Neural progenitor cell (in vitro differentiated cells): ENCODE measurements at regions not wholly inside any gene's neighbourhood (a gene's known extent, or its start where the extent isn't known, plus 50 kb on each side); places are given as distances from the start of the nearest gene placed in this dataset.

Experiments used
- DNase-seq: peaks from one replicate; pipeline ENCODE4 v3.0.0-alpha.2; 2016; ENCODE audit warnings: low spot score
- H2AFZ ChIP-seq: fragments of 200-600 bp; sonication (generic); replicated peaks from 2 replicates; pipeline ENCODE4 v1.6.1; 2016; ENCODE audit warnings: antibody characterized with exemption
- H3F3A ChIP-seq: fragments of 200-600 bp; sonication (generic); 2 replicates; pipeline ENCODE4 v1.6.1; 2016; ENCODE audit warnings: antibody characterized with exemption, low read depth
- H3K27ac ChIP-seq: fragments of 200-600 bp; sonication (generic); 2 replicates; pipeline ENCODE4 v1.5.1; 2016; ENCODE audit warnings: mild to moderate bottlenecking
- H3K27me3 ChIP-seq: fragments of 200-600 bp; sonication (generic); 2 replicates; pipeline ENCODE4 v1.6.1; 2016; ENCODE audit warnings: mild to moderate bottlenecking, moderate library complexity
- H3K36me3 ChIP-seq: fragments of 200-600 bp; sonication (generic); 2 replicates; pipeline ENCODE4 v1.5.1; 2016
- H3K4me1 ChIP-seq: fragments of 200-600 bp; sonication (generic); 2 replicates; pipeline ENCODE4 v1.6.1; 2016; ENCODE audit warnings: mixed run types
- H3K4me2 ChIP-seq: fragments of 200-600 bp; sonication (generic); 2 replicates; pipeline ENCODE4 v1.6.1; 2016
- H3K4me3 ChIP-seq: fragments of 200-600 bp; sonication (generic); 2 replicates; pipeline ENCODE4 v1.5.1; 2016
- H3K79me2 ChIP-seq: fragments of 200-600 bp; sonication (generic); 2 replicates; pipeline ENCODE4 v1.6.1; 2016; ENCODE audit warnings: low read depth
- H3K9ac ChIP-seq: fragments of 200-600 bp; sonication (generic); 2 replicates; pipeline ENCODE4 v1.6.1; 2016
- H3K9me3 ChIP-seq: fragments of 200-600 bp; sonication (generic); 2 replicates; pipeline ENCODE4 v1.5.1; 2016; ENCODE audit warnings: low read depth
- H4K20me1 ChIP-seq: fragments of 200-600 bp; sonication (generic); 2 replicates; pipeline ENCODE4 v1.6.1; 2016; ENCODE audit warnings: low read depth
- H3K27ac Mint-ChIP-seq: 3 replicates; pipeline ENCODE4 v1.8.0; 2021; ENCODE audit warnings: mixed read lengths
- H3K27me3 Mint-ChIP-seq: 2 replicates; pipeline ENCODE4 v1.8.0; 2022; ENCODE audit warnings: low read depth, mild to moderate bottlenecking, inconsistent platforms, moderate library complexity, mixed read lengths; ENCODE audit not compliant: insufficient read depth
- H3K36me3 Mint-ChIP-seq: 3 replicates; pipeline ENCODE4 v1.8.0; 2021; ENCODE audit warnings: mixed read lengths
- H3K4me1 Mint-ChIP-seq: 3 replicates; pipeline ENCODE4 v1.8.0; 2021; ENCODE audit warnings: mixed read lengths
- H3K4me3 Mint-ChIP-seq: 3 replicates; pipeline ENCODE4 v1.8.0; 2021; ENCODE audit warnings: mild to moderate bottlenecking, moderate library complexity, mixed read lengths
- H3K9me3 Mint-ChIP-seq: 3 replicates; pipeline ENCODE4 v1.8.0; 2020; ENCODE audit warnings: mixed read lengths
- CTCF ChIP-seq: fragments of 200-600 bp; sonication (generic); IDR thresholded peaks from 2 replicates; pipeline ENCODE4 v1.5.1; 2017; ENCODE audit warnings: antibody characterized with exemption, mild to moderate bottlenecking
- EZH2 ChIP-seq: fragments of 200-600 bp; sonication (generic); IDR thresholded peaks from 2 replicates; pipeline ENCODE4 v1.6.1; 2017; ENCODE audit warnings: antibody characterized with exemption, mild to moderate bottlenecking, moderate library complexity
- EZH2phosphoT487 ChIP-seq: fragments of 200-600 bp; sonication (generic); IDR thresholded peaks from 2 replicates; pipeline ENCODE4 v1.6.1; 2017; ENCODE audit warnings: antibody characterized with exemption

DNA sequence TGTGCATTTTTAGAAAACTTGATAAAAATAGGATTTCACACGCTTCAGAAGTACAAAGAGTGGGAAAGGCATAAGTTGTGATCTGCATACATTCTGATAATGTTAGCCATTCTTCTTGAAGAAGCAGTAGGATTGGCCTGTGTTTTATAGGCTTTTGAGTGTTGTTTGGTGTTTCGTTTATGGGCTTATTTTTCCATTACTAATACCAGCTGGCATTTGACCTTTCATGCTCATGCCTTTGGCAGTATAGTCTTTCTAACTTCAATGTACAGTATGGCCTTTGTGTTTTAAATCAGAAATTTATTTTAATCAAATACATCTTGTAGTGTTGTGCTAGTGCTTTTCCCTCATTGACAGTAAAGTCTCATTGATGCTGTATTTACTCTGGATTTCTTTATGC, 51.5 kb upstream of the SLC4A4 start:
- TF ChIP-seq CTCF (no peak), EZH2phosphoT487 (no peak), EZH2 (no peak)

DNA sequence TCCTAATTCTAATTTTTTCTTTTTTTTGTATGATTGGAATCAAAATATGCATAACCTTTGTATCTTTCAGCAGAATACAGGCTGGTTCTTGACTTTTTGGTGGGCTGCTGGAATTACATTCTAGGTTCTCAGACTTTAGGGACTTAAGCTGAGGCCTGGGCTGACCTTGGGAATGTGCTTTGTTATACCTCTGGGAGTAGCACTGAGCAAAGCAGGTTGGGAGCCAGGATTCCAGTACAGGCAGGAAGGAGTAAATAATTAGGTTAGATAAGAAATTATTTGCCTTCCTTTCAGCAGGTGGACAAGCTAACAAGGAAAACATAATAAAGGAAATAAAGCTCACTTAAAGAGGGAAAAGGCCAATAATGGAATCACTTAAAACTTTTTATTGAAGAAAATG, 49.9 kb upstream of the SLC4A4 start:
- Histone ChIP-seq H3K79me2 (no peaks in the 10 kb centered on the region), H3K27me3 (no peaks in the 10 kb centered on the region), H2AFZ (no peak overlapping the region), H3K4me1 (no peaks in the 10 kb centered on the region), H3F3A (no peaks in the 10 kb centered on the region), H3K4me3 (no peak overlapping the region), H3K9me3 (no peaks in the 10 kb centered on the region), H3K27ac (no peak overlapping the region), H3K9ac (no peak overlapping the region), H3K36me3 (no peaks in the 10 kb centered on the region), H4K20me1 (no peaks in the 10 kb centered on the region), H3K4me2 (no peak overlapping the region)
- Mint-ChIP-seq H3K27ac (no peak overlapping the region), H3K27me3 (no peaks in the 10 kb centered on the region), H3K4me1 (peaks cover 3% of the 10 kb centered on the region), H3K36me3 (no peaks in the 10 kb centered on the region), H3K4me3 (no peak overlapping the region), H3K9me3 (no peaks in the 10 kb centered on the region)
- TF ChIP-seq EZH2phosphoT487 (no peak), EZH2 (no peak), CTCF (no peak)
- no peak for DNase-seq

More for the DNA sequence above, 51.5 kb upstream of the SLC4A4 start:
- no peaks in the 10 kb centered on the region for H3K27me3 Mint-ChIP-seq
- Histone ChIP-seq H3K79me2 (no peaks in the 10 kb centered on the region), H3K9ac (no peak overlapping the region), H3K4me1 (no peaks in the 10 kb centered on the region), H3K36me3 (no peaks in the 10 kb centered on the region), H3K4me2 (no peak overlapping the region), H4K20me1 (no peaks in the 10 kb centered on the region), H2AFZ (no peak overlapping the region), H3F3A (no peaks in the 10 kb centered on the region), H3K9me3 (no peaks in the 10 kb centered on the region), H3K27me3 (no peaks in the 10 kb centered on the region), H3K27ac (no peak overlapping the region), H3K4me3 (no peak overlapping the region)
- H3K4me3 Mint-ChIP-seq, result no peak overlapping the region
- no peaks in the 10 kb centered on the region for H3K9me3 Mint-ChIP-seq
- peaks cover 11% of the 10 kb centered on the region for H3K4me1 Mint-ChIP-seq
- no peak for DNase-seq
- H3K27ac Mint-ChIP-seq, result no peak overlapping the region
- H3K36me3 Mint-ChIP-seq, result no peaks in the 10 kb centered on the region
